ENCODE measurements at regions not wholly inside any gene's neighbourhood (a gene's known extent, or its start where the extent isn't known, plus 50 kb on each side); places are given as distances from the start of the nearest gene placed in this dataset.

- no peak for TF ChIP-seq CTCF (IDR thresholded peaks at IDR 0.05)
- TF ChIP-seq CHD4 (IDR thresholded peaks at IDR 0.05; ENCODE audit: borderline replicate concordance): no peak
- no peak for TF ChIP-seq RAD21 (conservative IDR thresholded peaks at IDR 0.05 in 1 of 2, IDR thresholded peaks at IDR 0.05 in 1 of 2)
- TF ChIP-seq EP300 (IDR thresholded peaks at IDR 0.05): no peak
- TF ChIP-seq POLR2A (IDR thresholded peaks at IDR 0.05; ENCODE audit: low read length): no peak
- no peak for TF ChIP-seq RFX5 (IDR thresholded peaks at IDR 0.05)
- TF ChIP-seq, protein P1, sequence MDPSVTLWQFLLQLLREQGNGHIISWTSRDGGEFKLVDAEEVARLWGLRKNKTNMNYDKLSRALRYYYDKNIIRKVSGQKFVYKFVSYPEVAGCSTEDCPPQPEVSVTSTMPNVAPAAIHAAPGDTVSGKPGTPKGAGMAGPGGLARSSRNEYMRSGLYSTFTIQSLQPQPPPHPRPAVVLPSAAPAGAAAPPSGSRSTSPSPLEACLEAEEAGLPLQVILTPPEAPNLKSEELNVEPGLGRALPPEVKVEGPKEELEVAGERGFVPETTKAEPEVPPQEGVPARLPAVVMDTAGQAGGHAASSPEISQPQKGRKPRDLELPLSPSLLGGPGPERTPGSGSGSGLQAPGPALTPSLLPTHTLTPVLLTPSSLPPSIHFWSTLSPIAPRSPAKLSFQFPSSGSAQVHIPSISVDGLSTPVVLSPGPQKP (IDR thresholded peaks at IDR 0.05; ENCODE audit: low read depth, low read length): no peak
- TF ChIP-seq USF2 (IDR thresholded peaks at IDR 0.05): no peak
- TF ChIP-seq JUN (IDR thresholded peaks at IDR 0.05): no peak
These were observed 127.4 kb upstream of the G2E3 start for GRCh38 chr14:30431552-30431951.
